Heart left ventricle (tissue), 16 donors: ENCODE measurements at regions not wholly inside any gene's neighbourhood (a gene's known extent, or its start where the extent isn't known, plus 50 kb on each side); places are given as distances from the start of the nearest gene placed in this dataset.

Experiments
- ATAC-seq, 4 donors: fragments of 200-7000 bp; cut with Tn5 transposase; one replicate each; pipeline ENCODE4 v1.9.1; 2020 to 2022; ENCODE audit warnings: moderate library complexity in 4 of 4, mild to moderate bottlenecking in 3 of 4, moderate number of reproducible peaks in 1 of 4
- DNase-seq, 5 donors: peaks; one replicate each; pipeline ENCODE4 v3.0.0-alpha.2; 2020
- H3K27ac ChIP-seq, 12 donors: fragments of 200-600 bp; sonication (generic) in 4 of 12; one replicate each; pipeline versions ENCODE4 v1.5.0 to v1.8.0; 2016 to 2022; ENCODE audit warnings: mild to moderate bottlenecking in 2 of 12
- H3K27me3 ChIP-seq, 9 donors: fragments of 200-600 bp; sonication (generic) in 2 of 9; one replicate each; pipeline versions ENCODE4 v1.5.1 to v1.8.0; 2016 to 2022; ENCODE audit warnings: mild to moderate bottlenecking in 3 of 9
- H3K36me3 ChIP-seq, 9 donors: fragments of 200-600 bp; sonication (generic) in 2 of 9; one replicate each; pipeline versions ENCODE4 v1.5.0 to v1.8.0; 2018 to 2022; ENCODE audit warnings: mild to moderate bottlenecking in 2 of 9
- H3K4me1 ChIP-seq, 12 donors: fragments of 200-600 bp; sonication (generic) in 4 of 12; one replicate each; pipeline versions ENCODE4 v1.5.0 to v1.8.0; 2016 to 2022; ENCODE audit warnings: mild to moderate bottlenecking in 3 of 12
- H3K4me3 ChIP-seq, 12 donors: fragments of 200-600 bp; sonication (generic) in 4 of 12; one replicate each; pipeline versions ENCODE4 v1.5.0 to v1.8.0; 2017 to 2022; ENCODE audit warnings: mild to moderate bottlenecking in 9 of 12, moderate library complexity in 4 of 12
- H3K9me3 ChIP-seq, 12 donors: fragments of 200-600 bp; sonication (generic) in 4 of 12; one replicate each; pipeline versions ENCODE4 v1.5.0 to v1.8.0; 2016 to 2022; ENCODE audit warnings: mild to moderate bottlenecking in 1 of 12
- CTCF ChIP-seq, 12 donors: fragments of 200-600 bp; sonication (generic) in 4 of 12; IDR thresholded peaks; one replicate each; pipeline versions ENCODE4 v1.5.0 to v1.8.0; 2018 to 2022; ENCODE audit warnings: antibody characterized with exemption in 12 of 12, mild to moderate bottlenecking in 5 of 12
- POLR2A ChIP-seq, 2 donors: fragments of 450-650 bp; IDR thresholded peaks; one replicate each; pipeline ENCODE4 v1.6.1; 2017; ENCODE audit warnings: antibody characterized with exemption in 2 of 2, mild to moderate bottlenecking in 2 of 2, moderate library complexity in 2 of 2
- WGBS, 4 donors: extraction: QIAGEN DNeasy Blood & Tissue Kit in 2 of 4; methylation state at CpG; one replicate each; pipeline versions ENCODE4 v1.1.5 to v1.1.7; 2013 to 2018; 5-methylcytosine and 5-hydroxymethylcytosine counted together
- intact Hi-C, 10 donors: fragments of 100-400 bp; cut with DNase I; formaldehyde crosslinking; loops; one replicate each; pipeline versions ENCODE4 v1.11.1 to v1.14.2; 2022
- donor health status: ischemic (EF 13 %, LVEDD 7.1; RV severe dilation, severe dysfunction).
- donor health status: healthy with polysubstance abuse.
- donor health status: DM: no; HTN: yes; CAD: no.
- donor health status: DM: no; HTN: no; CAD: no.
- donor health status: ischemic (EF 25% LVEDD 6.9; RV normal size, moderate dysfunction).
- donor health status: ischemic (EF 25% LVEDD 5.7; RV mildly dilated, moderate dysfunction).
- donor health status: healthy.
- donor health status: DM: yes; HTN: yes; CAD: no.
- donor health status: ischemic (EF 35%, LVEDD 5.7; RV mildly dilated, moderate dysfunction).
- donor health status: nonischemic (EF 11% LVEDD 7.7; RV severe dilation, severe dysfunction).
- donor health status: DM: yes; HTN: yes; CAD: no.
- donor health status: PGD.
- donor health status: ischemic (EF 29% LVEDD 5.4; RV normal size, mild dysfunction).
- donor health status: nonischemic (EF 23%, LVEDD 6.1; RV moderate dilation, normal function).

- no peak overlapping the region for H3K27ac ChIP-seq
- intact Hi-C loops = loop anchor here in 1 of 10 donors (10.0 kb wide), 1 partner anchor 60 kb away; no protein-coding TSS in a partner anchor
- TF ChIP-seq POLR2A (IDR thresholded peaks at IDR 0.05) (no peak), CTCF (IDR thresholded peaks at IDR 0.05) (no peak)
- no peaks in the 10 kb centered on the region for H3K9me3 ChIP-seq
- DNase-seq (no peak), ATAC-seq (no peak)
- no peak overlapping the region for H3K4me3 ChIP-seq
- H3K27me3 ChIP-seq = no peaks in the 10 kb centered on the region
- H3K4me1 ChIP-seq = peaks cover 0 to 10% (median 0%) of the 10 kb centered on the region in 12 donors
- no peaks in the 10 kb centered on the region for H3K36me3 ChIP-seq
- 93 to 97% (median 95%) methylated on average over 3 of the region's 3 CpGs for WGBS, 4 donors
Observed at GRCh38 chr9:107214381-107214780, 68.7 kb upstream of the RAD23B start.

- H3K9me3 ChIP-seq = no peaks in the 10 kb centered on the region
- no peak for DNase-seq
- no peak for ATAC-seq
- H3K4me1 ChIP-seq = peaks cover 0 to 10% (median 0%) of the 10 kb centered on the region in 12 donors
- H3K27ac ChIP-seq = no peak overlapping the region
- TF ChIP-seq POLR2A (IDR thresholded peaks at IDR 0.05) (no peak), CTCF (IDR thresholded peaks at IDR 0.05) (no peak)
- H3K27me3 ChIP-seq = no peaks in the 10 kb centered on the region
- intact Hi-C loops = loop anchor here in 1 of 10 donors (10.0 kb wide), 1 partner anchor 60 kb away; no protein-coding TSS in a partner anchor
- 84 to 92% (median 89%) methylated on average over 2 of the region's 2 CpGs for WGBS, 4 donors
- no peak overlapping the region for H3K4me3 ChIP-seq
- no peaks in the 10 kb centered on the region for H3K36me3 ChIP-seq
Observed at GRCh38 chr9:107214915-107215314, 68.2 kb upstream of the RAD23B start.

- WGBS, 4 donors = 84 to 93% (median 92%) methylated on average over 2 of the region's 2 CpGs
- H3K4me1 ChIP-seq = peaks cover 0 to 10% (median 0%) of the 10 kb centered on the region in 12 donors
- H3K9me3 ChIP-seq = no peaks in the 10 kb centered on the region
- no peak overlapping the region for H3K27ac ChIP-seq
- H3K4me3 ChIP-seq = no peak overlapping the region
- H3K36me3 ChIP-seq = no peaks in the 10 kb centered on the region
- DNase-seq = no peak
- H3K27me3 ChIP-seq = no peaks in the 10 kb centered on the region
- TF ChIP-seq CTCF (IDR thresholded peaks at IDR 0.05) (no peak), POLR2A (IDR thresholded peaks at IDR 0.05) (no peak)
- no peak for ATAC-seq
- intact Hi-C loops = loop anchor here in 1 of 10 donors (10.0 kb wide), 1 partner anchor 59 kb away; no protein-coding TSS in a partner anchor
Observed at GRCh38 chr9:107215381-107215780, 67.7 kb upstream of the RAD23B start.

GRCh38 chr9:107216329-107216728 is 66.8 kb upstream of the RAD23B start:
- H3K4me3 ChIP-seq = no peak overlapping the region
- H3K36me3 ChIP-seq = no peaks in the 10 kb centered on the region
- intact Hi-C loops = loop anchor here in 1 of 10 donors (10.0 kb wide), 1 partner anchor 58 kb away; no protein-coding TSS in a partner anchor
- no peaks in the 10 kb centered on the region for H3K27me3 ChIP-seq
- H3K27ac ChIP-seq = no peak overlapping the region
- H3K4me1 ChIP-seq = peaks cover 0 to 10% (median 0%) of the 10 kb centered on the region in 12 donors
- TF ChIP-seq CTCF (IDR thresholded peaks at IDR 0.05) = no peak
- no peak for TF ChIP-seq POLR2A (IDR thresholded peaks at IDR 0.05)
- WGBS, 4 donors = 91 to 95% (median 93%) methylated on average over 4 of the region's 4 CpGs
- ATAC-seq (no peak), DNase-seq (no peak)
- no peaks in the 10 kb centered on the region for H3K9me3 ChIP-seq
